H9 (cell line): ENCODE measurements at regions not wholly inside any gene's neighbourhood (a gene's known extent, or its start where the extent isn't known, plus 50 kb on each side); places are given as distances from the start of the nearest gene placed in this dataset.

Experiments used
- DNase-seq: peaks from one replicate; pipeline ENCODE4 v3.0.0-alpha.2; 2017
- H2AFZ ChIP-seq: one replicate; pipeline ENCODE4 v1.6.1; 2013; ENCODE audit warnings: mild to moderate bottlenecking, low read length, control low read depth, moderate library complexity
- H2AK5ac ChIP-seq: 2 replicates; pipeline ENCODE4 v1.6.1; 2013; ENCODE audit warnings: low read length, control low read depth, mixed read lengths; ENCODE audit not compliant: insufficient read length
- H2BK120ac ChIP-seq: one replicate; pipeline ENCODE4 v1.6.1; 2013; ENCODE audit warnings: low read depth, mild to moderate bottlenecking, low read length, control low read depth, inconsistent platforms; ENCODE audit not compliant: poor library complexity, severe bottlenecking
- H2BK12ac ChIP-seq: 2 replicates; pipeline ENCODE4 v1.6.1; 2013; ENCODE audit warnings: low read length, control low read depth, mixed read lengths, low read depth; ENCODE audit not compliant: insufficient read length
- H2BK15ac ChIP-seq: 2 replicates; pipeline ENCODE4 v1.6.1; 2013; ENCODE audit warnings: low read depth, low read length, control low read depth
- H2BK20ac ChIP-seq: one replicate; pipeline ENCODE4 v1.6.1; 2013; ENCODE audit warnings: low read depth, mild to moderate bottlenecking, low read length, control low read depth, inconsistent platforms; ENCODE audit not compliant: poor library complexity, severe bottlenecking
- H2BK5ac ChIP-seq: 2 replicates; pipeline ENCODE4 v1.6.1; 2013; ENCODE audit warnings: low read length, control low read depth, mixed read lengths; ENCODE audit not compliant: insufficient read length
- H3K14ac ChIP-seq: 2 replicates; pipeline ENCODE4 v1.6.1; 2013; ENCODE audit warnings: low read length, control low read depth; ENCODE audit not compliant: insufficient read depth
- H3K18ac ChIP-seq: 2 replicates; pipeline ENCODE4 v1.6.1; 2013; ENCODE audit warnings: low read depth, mild to moderate bottlenecking, mixed read lengths, low read length, control low read depth; ENCODE audit not compliant: insufficient read length
- H3K23ac ChIP-seq: 2 replicates; pipeline ENCODE4 v1.6.1; 2013; ENCODE audit warnings: low read length, control low read depth, mixed read lengths, low read depth; ENCODE audit not compliant: insufficient read length
- H3K23me2 ChIP-seq: 2 replicates; pipeline ENCODE4 v1.6.1; 2013; ENCODE audit warnings: low read depth, mild to moderate bottlenecking, mixed read lengths, low read length, control low read depth; ENCODE audit not compliant: insufficient read length, poor library complexity, severe bottlenecking
- H3K27ac ChIP-seq: 2 replicates; pipeline ENCODE4 v1.5.1; 2013; ENCODE audit warnings: low read length, control low read depth, mixed read lengths, low read depth; ENCODE audit not compliant: insufficient read length
- H3K27me3 ChIP-seq: 2 replicates; pipeline ENCODE4 v1.6.1; 2013; ENCODE audit warnings: low read length, control low read depth, inconsistent platforms; ENCODE audit not compliant: insufficient read depth
- H3K4ac ChIP-seq: 2 replicates; pipeline ENCODE4 v1.6.1; 2013; ENCODE audit warnings: low read depth, mild to moderate bottlenecking, control low read depth, inconsistent platforms, low read length, moderate library complexity
- H3K4me1 ChIP-seq: 2 replicates; pipeline ENCODE4 v1.6.1; 2013; ENCODE audit warnings: low read length, control low read depth, inconsistent platforms; ENCODE audit not compliant: insufficient read depth
- H3K4me2 ChIP-seq: 2 replicates; pipeline ENCODE4 v1.6.1; 2013; ENCODE audit warnings: low read length, control low read depth, mixed read lengths; ENCODE audit not compliant: insufficient read length, insufficient read depth
- H3K56ac ChIP-seq: 2 replicates; pipeline ENCODE4 v1.6.1; 2013; ENCODE audit warnings: low read depth, mild to moderate bottlenecking, mixed read lengths, low read length, control low read depth; ENCODE audit not compliant: insufficient read length
- H3K79me1 ChIP-seq: 2 replicates; pipeline ENCODE4 v1.6.1; 2013; ENCODE audit warnings: low read depth, mild to moderate bottlenecking, moderate library complexity, low read length, control low read depth, inconsistent platforms; ENCODE audit not compliant: insufficient read depth, poor library complexity, severe bottlenecking
- H3K79me2 ChIP-seq: 2 replicates; pipeline ENCODE4 v1.6.1; 2013; ENCODE audit warnings: low read length, control low read depth, inconsistent platforms; ENCODE audit not compliant: insufficient read depth
- H3K9ac ChIP-seq: 2 replicates; pipeline ENCODE4 v1.6.1; 2013; ENCODE audit warnings: low read length, control low read depth, mixed read lengths; ENCODE audit not compliant: insufficient read length; ENCODE audit errors: extremely low read depth
- H3K9me3 ChIP-seq: one replicate; pipeline ENCODE4 v1.6.1; 2013; ENCODE audit warnings: low read depth, low read length, inconsistent platforms; ENCODE audit not compliant: control insufficient read depth
- H3T11ph ChIP-seq: one replicate; pipeline ENCODE4 v1.6.1; 2013; ENCODE audit warnings: mild to moderate bottlenecking, low read length, control low read depth, inconsistent platforms
- H4K20me1 ChIP-seq: one replicate; pipeline ENCODE4 v1.6.1; 2013; ENCODE audit not compliant: control insufficient read depth, insufficient read length, insufficient read depth
- H4K5ac ChIP-seq: 2 replicates; pipeline ENCODE4 v1.6.1; 2013; ENCODE audit warnings: low read depth, mild to moderate bottlenecking, mixed read lengths, low read length, control low read depth; ENCODE audit not compliant: insufficient read length
- H4K8ac ChIP-seq: replicated peaks from 2 replicates; pipeline ENCODE4 v1.6.1; 2013; ENCODE audit warnings: low read length, control low read depth, mixed read lengths, low read depth; ENCODE audit not compliant: insufficient read length
- H4K91ac ChIP-seq: 2 replicates; pipeline ENCODE4 v1.6.1; 2013; ENCODE audit warnings: low read depth, mild to moderate bottlenecking, moderate library complexity, mixed read lengths, low read length, control low read depth; ENCODE audit not compliant: insufficient read length
- H3K27ac Mint-ChIP-seq, 3 experiments: 2 replicates in 2 of 3; 3 replicates in 1 of 3; pipeline ENCODE4 v1.8.0; 2020 to 2021; ENCODE audit warnings: mixed read lengths in 3 of 3, mild to moderate bottlenecking in 1 of 3, moderate library complexity in 1 of 3
- H3K27me3 Mint-ChIP-seq: 2 replicates; pipeline ENCODE4 v1.8.0; 2021; ENCODE audit warnings: low read depth, mild to moderate bottlenecking, moderate library complexity, mixed read lengths
- H3K36me3 Mint-ChIP-seq, 3 experiments: 2 replicates in 2 of 3; 3 replicates in 1 of 3; pipeline ENCODE4 v1.8.0; 2020 to 2021; ENCODE audit warnings: low read depth in 3 of 3, mixed read lengths in 3 of 3; ENCODE audit not compliant: insufficient read depth in 1 of 3
- H3K4me1 Mint-ChIP-seq, 2 experiments: 2 replicates each; pipeline ENCODE4 v1.8.0; 2020; ENCODE audit warnings: mixed read lengths in 2 of 2
- H3K4me3 Mint-ChIP-seq, 2 experiments: 2 replicates in 1 of 2; 3 replicates in 1 of 2; pipeline ENCODE4 v1.8.0; 2020 to 2021; ENCODE audit warnings: mild to moderate bottlenecking in 2 of 2, mixed read lengths in 2 of 2, moderate library complexity in 1 of 2
- H3K9me3 Mint-ChIP-seq, 2 experiments: 2 replicates in 1 of 2; 3 replicates in 1 of 2; pipeline ENCODE4 v1.8.0; 2020; ENCODE audit warnings: mild to moderate bottlenecking in 2 of 2, mixed read lengths in 2 of 2, moderate library complexity in 1 of 2
- WGBS: extraction: QIAGEN DNeasy Blood & Tissue Kit; methylation state at CpG from one replicate; pipeline ENCODE4 v1.1.7; 2013; ENCODE audit warnings: missing lambda C conversion rate, low lambda C conversion rate, mixed read lengths; ENCODE audit not compliant: insufficient read length; ENCODE audit errors: extremely low coverage; 5-methylcytosine and 5-hydroxymethylcytosine counted together
- TF ChIP-seq, protein P1 (sequence below): fragments of 200-600 bp; sonication (generic); conservative IDR thresholded peaks from 3 replicates; pipeline ENCODE4 v1.8.0; 2021; ENCODE audit warnings: antibody characterized with exemption, mild to moderate bottlenecking

DNA sequence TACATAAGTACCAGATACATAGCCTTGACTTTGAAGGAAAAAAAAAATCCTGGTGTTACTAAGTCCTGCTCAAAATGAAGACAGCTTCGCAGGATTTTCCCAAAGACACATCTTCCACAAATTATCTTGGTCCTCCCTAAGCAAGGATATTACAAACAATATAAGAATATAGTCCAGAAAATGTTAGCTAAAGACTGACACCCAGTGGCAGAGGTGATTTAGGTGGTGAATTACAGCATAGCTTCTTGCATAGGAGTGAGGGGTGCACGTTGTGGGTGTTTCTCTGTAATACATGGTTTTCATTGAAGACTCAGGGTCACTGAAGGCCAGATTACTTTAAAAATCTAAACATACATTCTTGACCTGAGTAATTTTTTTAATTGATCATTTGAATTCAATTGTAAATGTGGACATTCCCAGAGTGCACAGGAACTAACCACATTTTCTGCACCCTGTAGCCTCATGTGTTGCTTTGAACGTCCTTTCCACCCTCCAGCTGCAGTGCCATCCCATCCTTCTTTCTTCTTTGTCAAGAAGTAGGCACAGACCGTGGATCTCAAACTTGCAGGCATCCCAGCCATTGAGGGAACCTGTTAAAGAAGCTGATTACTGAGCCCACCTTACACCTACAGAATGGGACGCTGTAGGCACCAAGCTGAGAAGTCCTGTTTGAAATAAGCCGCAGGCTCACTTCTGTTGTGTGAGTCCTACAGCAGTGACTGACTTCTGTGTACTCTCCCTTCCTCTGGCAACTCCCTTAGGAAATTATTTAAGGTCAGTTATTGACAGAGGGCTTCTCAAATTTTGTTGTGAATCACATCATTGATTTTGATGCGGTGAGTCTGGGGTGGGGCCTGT, 102.6 kb downstream of the PERP start:
- no peaks in the 10 kb centered on the region for H3K9me3 Mint-ChIP-seq
- Histone ChIP-seq H3K4me2 (no peak overlapping the region), H4K5ac (no peak overlapping the region), H3K27me3 (no peaks in the 10 kb centered on the region), H2BK5ac (no peak overlapping the region), H3K14ac (no peak overlapping the region), H2BK20ac (no peak overlapping the region), H3K4ac (no peak overlapping the region), H3T11ph (no peak overlapping the region), H3K27ac (no peak overlapping the region), H2BK15ac (no peak overlapping the region), H3K9ac (no peak overlapping the region), H3K79me1 (no peaks in the 10 kb centered on the region), H3K4me1 (0 out of 2 replicates have a peak, but pooled peaks cover 5% of the 10 kb centered on the region), H3K18ac (no peak overlapping the region), H4K20me1 (no peaks in the 10 kb centered on the region), H2AFZ (no peak overlapping the region), H4K91ac (no peak overlapping the region), H4K8ac (no peak overlapping the region), H3K79me2 (no peaks in the 10 kb centered on the region), H3K56ac (no peak overlapping the region), H3K9me3 (no peaks in the 10 kb centered on the region), H3K23ac (no peak overlapping the region), H3K23me2 (no peaks in the 10 kb centered on the region), H2BK12ac (no peak overlapping the region), H2AK5ac (no peak overlapping the region), H2BK120ac (no peak overlapping the region)
- H3K4me1 Mint-ChIP-seq, result peaks cover 11 to 31% of the 10 kb centered on the region in 2 experiments
- no CpG with 5 or more reads among the region's 7 CpGs for WGBS
- TF ChIP-seq, protein P1, sequence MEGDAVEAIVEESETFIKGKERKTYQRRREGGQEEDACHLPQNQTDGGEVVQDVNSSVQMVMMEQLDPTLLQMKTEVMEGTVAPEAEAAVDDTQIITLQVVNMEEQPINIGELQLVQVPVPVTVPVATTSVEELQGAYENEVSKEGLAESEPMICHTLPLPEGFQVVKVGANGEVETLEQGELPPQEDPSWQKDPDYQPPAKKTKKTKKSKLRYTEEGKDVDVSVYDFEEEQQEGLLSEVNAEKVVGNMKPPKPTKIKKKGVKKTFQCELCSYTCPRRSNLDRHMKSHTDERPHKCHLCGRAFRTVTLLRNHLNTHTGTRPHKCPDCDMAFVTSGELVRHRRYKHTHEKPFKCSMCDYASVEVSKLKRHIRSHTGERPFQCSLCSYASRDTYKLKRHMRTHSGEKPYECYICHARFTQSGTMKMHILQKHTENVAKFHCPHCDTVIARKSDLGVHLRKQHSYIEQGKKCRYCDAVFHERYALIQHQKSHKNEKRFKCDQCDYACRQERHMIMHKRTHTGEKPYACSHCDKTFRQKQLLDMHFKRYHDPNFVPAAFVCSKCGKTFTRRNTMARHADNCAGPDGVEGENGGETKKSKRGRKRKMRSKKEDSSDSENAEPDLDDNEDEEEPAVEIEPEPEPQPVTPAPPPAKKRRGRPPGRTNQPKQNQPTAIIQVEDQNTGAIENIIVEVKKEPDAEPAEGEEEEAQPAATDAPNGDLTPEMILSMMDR, result peak; percentile 66
- DNase-seq, result no peak
- no peak overlapping the region for H3K4me3 Mint-ChIP-seq
- no peaks in the 10 kb centered on the region; the same call in 1 of the 2 replicates for H3K27me3 Mint-ChIP-seq
- H3K36me3 Mint-ChIP-seq, result no peaks in the 10 kb centered on the region
- peak overlapping the region in 1 of 3 experiments; percentile 83; a peak in 1 of 7 replicates for H3K27ac Mint-ChIP-seq
